SIG-M5 treated with dmso at 0.1 percent for 504 hours (cell line): ENCODE measurements at regions not wholly inside any gene's neighbourhood (a gene's known extent, or its start where the extent isn't known, plus 50 kb on each side); places are given as distances from the start of the nearest gene placed in this dataset.

ENCODE experiments used
- DNase-seq: peaks from one replicate; lab custom pipeline; 2025; ENCODE audit not compliant: unreplicated experiment; lab: John Stamatoyannopoulos, UW

GRCh38 chrX:82081027-82081426 lies 879.1 kb downstream of the SH3BGRL start:
- no peak for DNase-seq

GRCh38 chrX:82087699-82088098 lies 885.8 kb downstream of the SH3BGRL start:
- DNase-seq, result no peak

GRCh38 chrX:82092307-82092706 lies 890.4 kb downstream of the SH3BGRL start:
- DNase-seq, result no peak

- no peak for DNase-seq
These were observed 923.2 kb downstream of the SH3BGRL start for GRCh38 chrX:82125103-82125502.

GRCh38 chrX:82127228-82128123 lies 925.6 kb downstream of the SH3BGRL start:
- no peak for DNase-seq

GRCh38 chrX:82134378-82134777 lies 932.5 kb downstream of the SH3BGRL start:
- DNase-seq, result no peak

GRCh38 chrX:82141942-82142341 lies 940.0 kb downstream of the SH3BGRL start:
- DNase-seq, result no peak

GRCh38 chrX:82161195-82161594 lies 959.3 kb downstream of the SH3BGRL start:
- DNase-seq, result no peak

- no peak for DNase-seq
These were observed 961.8 kb downstream of the SH3BGRL start for GRCh38 chrX:82163701-82164100.

- DNase-seq, result no peak
These were observed 995.0 kb downstream of the SH3BGRL start for GRCh38 chrX:82196866-82197265.

GRCh38 chrX:82208975-82209374 lies 1007.1 kb downstream of the SH3BGRL start:
- DNase-seq, result no peak

GRCh38 chrX:82218361-82218760 lies 1016.5 kb downstream of the SH3BGRL start:
- DNase-seq, result peak; percentile 65

GRCh38 chrX:82219129-82219528 lies 1017.2 kb downstream of the SH3BGRL start:
- DNase-seq, result no peak

- no peak for DNase-seq
These were observed 1023.1 kb downstream of the SH3BGRL start for GRCh38 chrX:82224961-82225360.

- no peak for DNase-seq
These were observed 1028.1 kb downstream of the SH3BGRL start for GRCh38 chrX:82230013-82230412.

GRCh38 chrX:82232679-82233078 lies 1030.8 kb downstream of the SH3BGRL start:
- DNase-seq, result no peak

- no peak for DNase-seq
These were observed 1035.4 kb downstream of the SH3BGRL start for GRCh38 chrX:82237328-82237727.
